Thoracic aorta (tissue), 2 donors: ENCODE measurements at regions not wholly inside any gene's neighbourhood (a gene's known extent, or its start where the extent isn't known, plus 50 kb on each side); places are given as distances from the start of the nearest gene placed in this dataset.
A peak's percentile ranks its signal among the peaks of the same experiment; 100 is the strongest.

Source experiments
- ATAC-seq: fragments of 150-250 bp; one replicate; pipeline ENCODE4 v1.8.0; 2017; ENCODE audit warnings: low read depth; ENCODE audit not compliant: insufficient number of reproducible peaks, low FRiP score
- DNase-seq: peaks from one replicate; pipeline ENCODE4 v3.0.0-alpha.2; 2020; ENCODE audit warnings: low spot score
- H3K27ac ChIP-seq, 2 donors: fragments of 200-600 bp; sonication (generic); 1 replicate in 1 of 2; 2 replicates in 1 of 2; pipeline ENCODE4 v1.5.1; 2016; ENCODE audit warnings: mild to moderate bottlenecking in 2 of 2, moderate library complexity in 2 of 2
- H3K27me3 ChIP-seq: fragments of 200-600 bp; sonication (generic); replicated peaks from 2 replicates; pipeline ENCODE4 v1.6.0; 2016; ENCODE audit warnings: mild to moderate bottlenecking; ENCODE audit not compliant: insufficient read depth
- H3K36me3 ChIP-seq: fragments of 200-600 bp; sonication (generic); one replicate; pipeline ENCODE4 v1.5.1; 2016
- H3K4me1 ChIP-seq, 2 donors: fragments of 200-600 bp; sonication (generic); 1 replicate in 1 of 2; 2 replicates in 1 of 2; pipeline versions ENCODE4 v1.5.1 to v1.6.0; 2016; ENCODE audit warnings: low read depth in 2 of 2, mild to moderate bottlenecking in 1 of 2; ENCODE audit not compliant: control insufficient read depth in 1 of 2
- H3K4me3 ChIP-seq: fragments of 200-600 bp; sonication (generic); 2 replicates; pipeline ENCODE4 v1.5.1; 2016; ENCODE audit warnings: mild to moderate bottlenecking
- H3K9me3 ChIP-seq: fragments of 200-600 bp; sonication (generic); 2 replicates; pipeline ENCODE4 v1.5.1; 2016
- TF ChIP-seq, protein P1 (sequence below): fragments of 200-600 bp; sonication (generic); IDR thresholded peaks from one replicate; pipeline ENCODE4 v1.5.1; 2019; ENCODE audit warnings: antibody characterized with exemption

DNA sequence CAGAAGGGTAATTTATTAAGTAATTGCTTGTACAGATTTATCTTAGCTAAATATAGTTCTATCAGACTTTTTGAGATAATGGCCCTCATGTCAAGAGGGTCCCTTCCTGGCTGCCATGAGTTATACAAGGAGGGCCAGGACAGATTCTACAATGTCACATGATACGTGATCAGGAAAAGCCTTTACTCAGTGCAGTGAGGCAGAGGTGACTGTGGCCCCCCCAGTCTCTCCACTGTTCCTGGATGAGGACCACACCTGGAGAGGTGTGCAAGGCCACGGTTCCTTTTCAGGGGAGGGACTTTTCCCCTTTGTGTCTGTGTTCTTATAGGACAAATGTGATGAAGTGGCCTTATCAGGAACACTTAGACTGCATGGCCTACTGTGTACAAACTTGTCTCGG, 54.3 kb upstream of the LRCH1 start:
- TF ChIP-seq, protein P1, sequence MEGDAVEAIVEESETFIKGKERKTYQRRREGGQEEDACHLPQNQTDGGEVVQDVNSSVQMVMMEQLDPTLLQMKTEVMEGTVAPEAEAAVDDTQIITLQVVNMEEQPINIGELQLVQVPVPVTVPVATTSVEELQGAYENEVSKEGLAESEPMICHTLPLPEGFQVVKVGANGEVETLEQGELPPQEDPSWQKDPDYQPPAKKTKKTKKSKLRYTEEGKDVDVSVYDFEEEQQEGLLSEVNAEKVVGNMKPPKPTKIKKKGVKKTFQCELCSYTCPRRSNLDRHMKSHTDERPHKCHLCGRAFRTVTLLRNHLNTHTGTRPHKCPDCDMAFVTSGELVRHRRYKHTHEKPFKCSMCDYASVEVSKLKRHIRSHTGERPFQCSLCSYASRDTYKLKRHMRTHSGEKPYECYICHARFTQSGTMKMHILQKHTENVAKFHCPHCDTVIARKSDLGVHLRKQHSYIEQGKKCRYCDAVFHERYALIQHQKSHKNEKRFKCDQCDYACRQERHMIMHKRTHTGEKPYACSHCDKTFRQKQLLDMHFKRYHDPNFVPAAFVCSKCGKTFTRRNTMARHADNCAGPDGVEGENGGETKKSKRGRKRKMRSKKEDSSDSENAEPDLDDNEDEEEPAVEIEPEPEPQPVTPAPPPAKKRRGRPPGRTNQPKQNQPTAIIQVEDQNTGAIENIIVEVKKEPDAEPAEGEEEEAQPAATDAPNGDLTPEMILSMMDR = no peak

DNA sequence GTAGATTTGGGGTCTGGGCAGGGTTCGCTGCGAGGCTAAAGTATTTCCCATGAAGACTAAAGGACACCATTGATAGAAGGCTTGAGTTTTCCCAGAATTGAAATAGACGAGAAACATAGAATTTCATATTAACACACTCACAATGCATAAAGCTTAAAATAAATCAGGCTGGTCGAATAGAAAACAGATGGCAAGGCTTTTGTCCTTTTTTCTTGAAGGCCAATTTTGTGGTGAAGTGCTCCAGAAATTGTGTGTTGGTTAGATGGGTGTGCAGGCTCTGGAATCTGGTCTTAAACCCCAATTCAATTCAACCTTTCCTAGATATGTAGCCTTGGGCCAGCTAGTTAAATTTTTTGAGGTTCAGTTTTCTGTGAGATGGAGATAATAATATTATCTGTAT, 56.9 kb upstream of the LRCH1 start:
- TF ChIP-seq, protein P1 = no peak
- H3K9me3 ChIP-seq = no peaks in the 10 kb centered on the region
- no peak for ATAC-seq
- H3K27ac ChIP-seq = peak overlapping the region; percentile 53 to 59
- H3K4me3 ChIP-seq = peak overlapping the region; percentile 56
- DNase-seq = no peak
- no peaks in the 10 kb centered on the region for H3K36me3 ChIP-seq
- peaks cover 0 to 25% of the 10 kb centered on the region in 2 donors for H3K4me1 ChIP-seq
- H3K27me3 ChIP-seq = no peaks in the 10 kb centered on the region

More for the DNA sequence above, 54.3 kb upstream of the LRCH1 start:
- DNase-seq = no peak
- Histone ChIP-seq H3K9me3 (no peaks in the 10 kb centered on the region), H3K4me1 (peaks cover 0 to 19% of the 10 kb centered on the region in 2 donors), H3K4me3 (no peak overlapping the region), H3K36me3 (no peaks in the 10 kb centered on the region), H3K27ac (no peak overlapping the region), H3K27me3 (no peaks in the 10 kb centered on the region)
- no peak for ATAC-seq

DNA sequence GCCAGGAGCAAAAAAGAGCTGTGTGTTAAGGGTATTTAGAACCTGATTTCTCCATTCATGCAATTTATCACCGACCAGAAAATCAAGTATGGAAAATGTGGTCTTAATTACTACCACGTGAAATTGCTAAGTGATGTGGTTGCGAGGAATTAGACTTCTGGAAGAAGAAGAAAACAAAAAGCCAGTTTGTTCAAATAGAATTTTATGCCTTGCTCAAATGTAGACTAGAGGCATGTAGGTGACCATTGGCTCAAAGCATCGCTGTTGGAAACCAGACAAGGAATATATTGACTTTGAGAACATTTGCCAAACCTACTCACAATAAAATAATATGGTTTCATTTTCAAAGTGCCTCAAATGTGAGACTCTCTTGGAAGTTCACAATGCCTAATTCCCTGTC, 57.3 kb upstream of the LRCH1 start:
- H3K36me3 ChIP-seq = no peaks in the 10 kb centered on the region
- peaks cover 0 to 28% of the 10 kb centered on the region in 2 donors for H3K4me1 ChIP-seq
- DNase-seq = no peak
- peak overlapping the region; percentile 56 for H3K4me3 ChIP-seq
- H3K9me3 ChIP-seq = no peaks in the 10 kb centered on the region
- H3K27me3 ChIP-seq = no peaks in the 10 kb centered on the region
- ATAC-seq = no peak
- TF ChIP-seq, protein P1 = no peak
- H3K27ac ChIP-seq = peak overlapping the region; percentile 53 to 59

DNA sequence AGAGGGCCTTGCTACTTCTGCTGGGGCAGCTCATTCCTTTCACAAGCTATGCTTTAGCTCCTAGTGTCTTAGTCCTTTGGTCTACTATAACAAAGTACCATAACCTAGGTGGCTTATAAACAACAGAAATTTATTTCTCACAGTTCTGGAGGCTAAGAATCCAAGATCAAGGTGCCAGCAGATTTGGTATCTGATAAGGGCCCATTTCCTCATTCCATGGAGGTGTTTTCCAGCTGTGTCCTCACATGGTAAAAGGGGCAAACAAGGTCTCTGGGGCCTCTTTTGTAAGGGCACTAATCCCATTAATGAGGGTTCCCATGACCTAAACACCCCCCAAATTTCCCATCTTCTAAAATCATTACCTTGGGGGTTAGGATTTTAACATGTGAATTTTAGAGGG, 57.9 kb upstream of the LRCH1 start:
- peaks cover 0 to 34% of the 10 kb centered on the region in 2 donors for H3K4me1 ChIP-seq
- H3K36me3 ChIP-seq = no peaks in the 10 kb centered on the region
- DNase-seq (no peak), ATAC-seq (no peak)
- no peak overlapping the region for H3K4me3 ChIP-seq
- H3K9me3 ChIP-seq = no peaks in the 10 kb centered on the region
- TF ChIP-seq, protein P1 = no peak
- no peaks in the 10 kb centered on the region for H3K27me3 ChIP-seq
- H3K27ac ChIP-seq = peak overlapping the region; percentile 53 to 59

DNA sequence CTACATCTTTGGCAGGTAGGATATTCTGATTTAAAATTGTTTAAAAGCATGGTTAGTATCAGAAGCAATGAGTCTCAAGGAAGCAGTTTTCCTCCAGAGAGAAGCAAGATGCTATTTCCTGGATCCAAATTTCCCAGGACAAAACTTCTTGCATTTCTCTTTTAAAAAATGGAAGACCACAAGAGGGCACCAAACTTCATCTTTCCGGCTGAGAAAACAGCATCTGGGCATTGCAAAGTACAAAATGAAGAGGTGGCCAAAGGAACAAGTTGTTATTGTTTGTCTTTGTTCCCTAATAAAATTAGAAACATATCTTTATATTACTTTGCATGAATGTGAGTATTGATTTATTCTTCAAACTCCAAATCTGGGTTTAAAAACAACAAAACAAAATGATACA, 60.0 kb upstream of the LRCH1 start:
- no peaks in the 10 kb centered on the region for H3K27me3 ChIP-seq
- DNase-seq = no peak
- ATAC-seq = no peak
- TF ChIP-seq, protein P1 = peak; percentile 70
- H3K36me3 ChIP-seq = no peaks in the 10 kb centered on the region
- no peak overlapping the region for H3K27ac ChIP-seq
- H3K4me1 ChIP-seq = peaks cover 0 to 49% of the 10 kb centered on the region in 2 donors
- H3K4me3 ChIP-seq = no peak overlapping the region
- no peaks in the 10 kb centered on the region for H3K9me3 ChIP-seq
